Erythroblast (primary cell): ENCODE measurements at regions not wholly inside any gene's neighbourhood (a gene's known extent, or its start where the extent isn't known, plus 50 kb on each side); places are given as distances from the start of the nearest gene placed in this dataset.

Source experiments
- GATA1 ChIP-seq: IDR thresholded peaks from 2 replicates; pipeline ENCODE4 v1.6.1; 2011; ENCODE audit warnings: low read depth, mild to moderate bottlenecking, control low read depth, low read length, moderate library complexity
- POLR2A ChIP-seq: IDR thresholded peaks from 2 replicates; pipeline ENCODE4 v1.6.1; 2011; ENCODE audit warnings: mild to moderate bottlenecking, low read length

DNA sequence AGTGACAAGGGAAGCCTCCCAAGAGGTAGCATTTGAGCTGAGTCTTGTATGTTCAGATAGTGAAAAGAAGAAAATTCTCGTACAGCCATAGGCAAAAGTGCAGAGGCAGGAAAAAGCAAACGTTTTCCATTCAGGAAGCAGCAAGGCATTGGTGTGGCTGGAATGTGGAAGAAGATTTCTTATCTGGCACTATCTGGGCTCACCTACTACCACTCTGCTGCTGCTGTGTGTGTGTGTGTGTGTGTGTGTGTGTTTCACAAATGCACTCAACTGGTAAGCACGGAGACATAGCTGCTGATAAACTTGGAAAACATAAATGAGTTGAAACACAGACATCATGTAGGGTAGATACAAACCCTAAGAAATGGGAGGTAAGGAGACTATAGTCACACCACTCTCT is 92.8 kb upstream of the ARHGAP42 start:
- TF ChIP-seq POLR2A (no peak), GATA1 (no peak)
